NCI-H146 treated with DMSO at 0.1 percent for 48 hours (cell line): ENCODE measurements at regions not wholly inside any gene's neighbourhood (a gene's known extent, or its start where the extent isn't known, plus 50 kb on each side); places are given as distances from the start of the nearest gene placed in this dataset.
"Not testable (repeated sequence)": the region's sequence is repeated elsewhere in the genome, so short reads cannot be mapped to it uniquely, and the experiment has no call there.

Source experiments
- DNase-seq: peaks from one replicate; lab custom pipeline; 2025; ENCODE audit not compliant: unreplicated experiment; lab: John Stamatoyannopoulos, UW

DNA sequence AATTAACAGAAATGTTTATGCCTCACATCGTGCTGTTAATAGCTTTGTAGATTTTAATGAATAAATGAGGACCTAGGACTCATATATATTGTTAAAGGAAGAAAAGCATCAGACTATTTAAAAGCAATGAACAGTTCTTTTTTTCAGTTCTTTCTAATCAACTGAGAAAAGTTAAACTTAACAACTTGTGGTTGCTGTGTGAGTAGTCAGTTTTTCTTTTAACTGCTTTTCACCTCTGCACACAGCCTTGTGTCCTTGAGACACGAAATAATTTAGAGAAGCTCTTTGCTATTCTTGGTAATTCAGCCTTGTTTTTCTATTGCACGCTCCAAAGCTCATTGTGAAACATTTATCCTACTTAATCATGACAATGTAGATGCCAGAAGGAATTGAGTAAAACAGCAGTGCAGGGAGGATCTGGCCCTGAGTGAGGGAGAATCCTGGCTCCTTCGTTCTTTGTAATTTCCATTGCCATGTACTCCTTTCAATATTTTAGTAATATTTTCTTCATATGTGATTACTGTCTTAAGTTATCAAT, 499.0 kb downstream of the PYDC2 start:
- no peak for DNase-seq

GRCh38 chr3:191961022-191961421, 500.1 kb downstream of the PYDC2 start:
- no peak for DNase-seq

- no peak for DNase-seq
These were observed 500.6 kb downstream of the PYDC2 start for GRCh38 chr3:191961529-191961928.

DNA sequence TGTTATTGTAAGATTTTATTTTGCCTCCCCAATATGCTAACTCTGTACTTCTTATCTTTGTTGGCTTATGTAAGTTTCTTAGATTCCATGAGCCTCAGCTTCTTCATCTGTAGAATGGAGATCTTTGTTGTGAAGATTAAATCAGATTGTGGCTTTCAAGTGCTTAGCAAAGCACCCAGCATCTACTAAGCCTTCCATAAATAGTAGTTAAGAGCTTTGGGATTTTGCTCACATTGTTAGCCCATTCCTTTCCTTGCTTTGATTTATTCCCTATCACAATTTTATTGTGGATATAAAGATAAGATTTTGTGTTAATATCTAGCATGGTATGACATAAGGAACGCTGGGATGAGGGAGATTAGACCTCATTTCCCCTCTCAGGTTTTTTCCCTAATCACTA, 501.4 kb downstream of the PYDC2 start:
- DNase-seq, result no peak

- DNase-seq, result peak; percentile 29
These were observed 502.2 kb downstream of the PYDC2 start for GRCh38 chr3:191963182-191963581.

DNA sequence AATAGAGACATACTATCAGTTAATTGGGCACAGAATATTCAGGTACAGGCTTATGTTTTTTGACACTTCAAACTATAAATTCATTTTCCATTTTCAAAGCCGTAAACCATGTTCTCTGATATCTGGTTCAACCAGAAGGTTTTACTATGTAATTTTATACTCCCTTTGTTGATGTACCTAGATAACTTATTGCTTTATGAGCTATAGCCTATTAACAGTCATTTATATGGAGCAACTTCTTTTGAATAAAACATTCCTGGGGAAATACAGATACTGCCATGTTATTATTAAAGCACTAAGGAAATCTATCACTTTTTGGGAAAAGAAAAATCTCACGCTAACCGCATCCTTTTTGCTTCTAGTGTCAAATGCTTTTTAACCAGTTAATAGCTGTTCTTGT, 505.6 kb downstream of the PYDC2 start:
- DNase-seq, result no peak

DNA sequence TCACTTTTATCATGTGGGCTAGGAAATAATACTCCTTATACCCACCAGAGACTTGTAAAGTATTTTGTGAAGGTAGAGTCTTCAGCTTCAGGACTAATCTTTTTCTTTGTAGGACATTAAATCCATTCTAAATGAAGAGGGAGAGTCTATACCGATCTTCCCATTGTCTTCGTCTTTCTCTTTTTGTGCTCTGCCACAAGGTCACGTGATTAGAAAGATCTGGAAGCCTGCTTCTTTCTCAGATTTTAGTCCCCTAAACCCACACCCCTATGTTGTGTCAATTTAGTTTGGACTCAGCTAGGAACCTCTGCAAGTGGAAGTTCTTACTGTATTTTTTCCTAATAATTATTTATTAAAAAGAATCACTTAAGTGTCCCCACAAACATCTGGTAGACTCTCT, 507.3 kb downstream of the PYDC2 start:
- DNase-seq, result no peak

- DNase-seq, result no peak
These were observed 511.9 kb downstream of the PYDC2 start for GRCh38 chr3:191972714-191973398.

DNA sequence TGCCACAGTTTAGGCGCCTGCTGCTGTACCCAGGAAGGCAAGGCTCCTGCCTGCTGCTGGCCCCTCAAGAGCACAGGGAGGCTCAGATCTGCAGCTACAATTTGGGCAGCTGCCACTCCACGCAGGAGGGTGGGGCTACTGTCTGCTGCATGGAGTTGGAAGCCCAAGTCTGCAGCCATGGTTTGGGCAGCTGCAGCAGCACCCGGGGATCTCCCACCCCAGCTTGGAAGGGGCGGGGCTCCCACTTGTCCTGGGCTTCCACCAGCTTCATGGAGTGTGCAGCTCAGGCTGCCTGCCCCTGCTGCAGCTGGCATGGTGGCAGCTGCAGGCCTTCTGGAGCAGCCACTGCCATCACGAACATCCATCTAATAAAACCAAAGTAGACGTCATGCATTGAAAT, 512.9 kb downstream of the PYDC2 start:
- DNase-seq, result no peak

- DNase-seq, result no peak
These were observed 515.0 kb downstream of the PYDC2 start for GRCh38 chr3:191975936-191976335.

GRCh38 chr3:191980443-191980842, 519.5 kb downstream of the PYDC2 start:
- DNase-seq, result no peak

- DNase-seq, result no peak
These were observed 521.5 kb downstream of the PYDC2 start for GRCh38 chr3:191982481-191982880.

DNA sequence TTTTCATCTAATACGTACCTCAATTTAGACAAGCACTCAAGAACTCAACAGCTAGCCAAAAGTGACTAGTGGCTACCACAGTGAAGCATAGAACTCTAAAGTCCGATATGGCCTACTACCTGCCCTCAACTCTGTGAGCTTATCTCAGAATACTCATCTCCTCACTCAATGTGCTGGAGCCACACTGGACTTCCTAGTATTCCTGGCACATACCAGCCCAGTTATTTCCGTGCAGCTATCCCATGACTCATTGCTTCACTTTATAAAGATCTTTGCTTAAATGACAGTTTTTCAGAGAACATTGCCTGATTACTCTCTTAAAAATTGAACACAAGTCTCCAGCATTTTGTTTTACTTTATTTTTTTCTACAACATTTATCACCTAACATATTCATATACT, 524.7 kb downstream of the PYDC2 start:
- no peak for DNase-seq

- DNase-seq, result no peak
These were observed 526.9 kb downstream of the PYDC2 start for GRCh38 chr3:191987831-191988350.

GRCh38 chr3:191993952-191994351, 533.0 kb downstream of the PYDC2 start:
- not testable (repeated sequence) for DNase-seq

GRCh38 chr3:191997093-191997492, 536.1 kb downstream of the PYDC2 start:
- DNase-seq, result no peak

DNA sequence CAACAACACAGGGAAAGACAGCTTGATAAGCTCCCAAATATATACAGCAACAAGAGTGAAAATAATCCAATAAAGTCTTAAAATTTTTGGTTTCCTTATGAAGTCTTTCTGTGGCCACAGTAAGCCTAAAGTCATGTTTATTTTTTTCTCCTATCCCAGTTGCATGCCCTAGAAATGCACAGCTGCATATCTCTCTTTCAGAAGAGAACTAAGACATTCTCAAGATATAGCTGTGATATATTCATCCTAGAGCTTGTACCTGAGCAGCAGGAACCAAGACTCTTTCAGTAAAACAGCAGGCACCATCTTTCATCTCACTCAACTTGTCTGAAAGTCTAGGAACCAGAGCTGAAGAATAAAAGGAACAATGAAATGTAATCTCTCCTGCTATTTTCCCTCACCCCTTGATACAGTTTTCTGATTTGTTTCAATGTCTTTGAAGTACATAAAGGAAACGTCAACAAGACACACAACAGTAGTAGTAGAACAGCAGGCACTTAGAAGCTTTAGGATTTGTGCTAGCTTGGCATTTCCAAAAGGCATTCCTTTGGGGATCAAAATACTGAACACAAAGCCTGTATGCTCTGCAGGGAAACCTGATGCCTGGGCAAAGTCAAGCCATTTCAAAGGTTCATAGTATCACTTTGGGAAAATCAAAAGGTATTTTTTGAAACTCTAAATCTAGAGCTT, 536.8 kb downstream of the PYDC2 start:
- DNase-seq, result no peak

DNA sequence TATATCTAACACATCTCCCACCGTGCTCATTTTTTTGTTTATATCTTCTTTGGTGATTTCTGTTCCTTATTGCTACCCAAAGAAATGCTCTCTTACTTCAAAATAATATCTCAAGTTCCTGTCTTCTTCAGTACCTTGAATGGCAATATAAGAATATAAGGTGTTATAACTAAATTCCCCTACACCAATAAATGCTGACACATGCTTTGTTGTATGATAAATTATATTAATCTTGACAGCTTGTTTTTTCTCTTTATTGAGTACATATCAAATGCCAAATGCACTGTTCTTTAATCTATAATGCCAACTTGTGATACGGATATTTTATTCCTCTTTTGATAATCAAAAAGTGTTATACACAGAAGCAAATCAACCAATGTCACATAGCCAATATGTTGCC, 540.3 kb downstream of the PYDC2 start:
- DNase-seq, result no peak

- DNase-seq, result no peak
These were observed 545.0 kb downstream of the PYDC2 start for GRCh38 chr3:192005989-192006388.

DNA sequence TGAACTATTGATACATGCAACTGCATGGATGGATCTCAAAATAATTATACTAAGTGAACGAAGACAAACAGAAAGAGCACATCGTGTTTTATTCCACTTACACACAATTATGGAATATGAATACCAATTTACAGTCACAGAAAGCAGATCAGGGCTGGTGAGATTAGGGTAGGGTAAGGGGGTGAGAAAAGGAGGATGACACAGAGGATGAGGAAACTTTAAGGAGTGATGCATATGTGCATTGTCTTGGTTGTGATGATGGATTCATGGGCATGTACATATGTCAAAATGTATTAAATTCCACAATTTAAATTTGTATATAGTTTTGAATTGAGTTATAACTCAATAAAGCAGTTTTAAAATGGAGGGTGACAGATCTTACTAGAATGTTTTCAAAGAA, 548.9 kb downstream of the PYDC2 start:
- no peak for DNase-seq

DNA sequence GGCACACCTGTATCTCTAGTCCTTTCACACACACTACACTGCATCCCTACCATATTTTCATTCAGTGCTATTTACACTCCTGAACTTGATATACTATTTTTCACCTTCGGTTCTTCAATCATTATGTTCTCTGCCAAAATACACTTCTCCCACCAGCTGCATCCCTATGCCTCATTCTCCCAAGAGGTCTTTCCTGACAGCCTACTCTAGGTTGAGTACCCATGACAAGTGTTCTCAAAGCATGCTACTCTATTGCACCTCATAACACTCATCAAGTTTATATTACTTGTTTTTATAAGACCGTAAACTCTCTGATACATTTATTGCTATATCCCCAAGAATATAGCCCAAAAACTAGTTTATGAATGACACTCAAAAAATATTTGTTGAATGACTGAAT, 549.5 kb downstream of the PYDC2 start:
- no peak for DNase-seq

DNA sequence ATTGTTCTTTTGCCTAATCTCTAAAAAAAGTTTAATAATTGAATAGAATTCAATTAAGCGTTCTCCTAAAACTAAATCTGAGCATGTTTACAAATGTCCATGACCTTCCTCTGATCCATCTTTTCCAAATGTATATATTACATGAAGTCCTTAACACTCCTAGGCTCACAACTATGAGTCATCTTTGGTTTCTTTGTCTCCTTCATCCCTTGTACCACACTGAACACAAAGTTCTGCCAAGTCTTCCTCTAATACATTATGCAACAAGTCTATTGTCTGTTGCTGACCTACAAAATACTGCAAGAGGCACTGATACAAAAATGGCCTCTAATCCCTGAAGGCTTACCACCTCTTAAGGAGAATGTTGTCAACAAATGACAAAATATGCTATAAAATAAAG, 550.2 kb downstream of the PYDC2 start:
- DNase-seq, result no peak
